GM23248 (cell line): ENCODE measurements at regions not wholly inside any gene's neighbourhood (a gene's known extent, or its start where the extent isn't known, plus 50 kb on each side); places are given as distances from the start of the nearest gene placed in this dataset.

Source experiments
- EZH2 ChIP-seq: fragments of 200-600 bp; sonication (generic); IDR thresholded peaks from 2 replicates; pipeline ENCODE4 v1.6.1; 2018; ENCODE audit warnings: antibody characterized with exemption, mild to moderate bottlenecking; ENCODE audit not compliant: insufficient read depth, poor library complexity, severe bottlenecking
- EZH2phosphoT487 ChIP-seq: fragments of 200-600 bp; sonication (generic); IDR thresholded peaks from 2 replicates; pipeline ENCODE4 v1.6.1; 2018; ENCODE audit warnings: antibody characterized with exemption, moderate library complexity, mild to moderate bottlenecking, low read depth; ENCODE audit not compliant: insufficient read depth

DNA sequence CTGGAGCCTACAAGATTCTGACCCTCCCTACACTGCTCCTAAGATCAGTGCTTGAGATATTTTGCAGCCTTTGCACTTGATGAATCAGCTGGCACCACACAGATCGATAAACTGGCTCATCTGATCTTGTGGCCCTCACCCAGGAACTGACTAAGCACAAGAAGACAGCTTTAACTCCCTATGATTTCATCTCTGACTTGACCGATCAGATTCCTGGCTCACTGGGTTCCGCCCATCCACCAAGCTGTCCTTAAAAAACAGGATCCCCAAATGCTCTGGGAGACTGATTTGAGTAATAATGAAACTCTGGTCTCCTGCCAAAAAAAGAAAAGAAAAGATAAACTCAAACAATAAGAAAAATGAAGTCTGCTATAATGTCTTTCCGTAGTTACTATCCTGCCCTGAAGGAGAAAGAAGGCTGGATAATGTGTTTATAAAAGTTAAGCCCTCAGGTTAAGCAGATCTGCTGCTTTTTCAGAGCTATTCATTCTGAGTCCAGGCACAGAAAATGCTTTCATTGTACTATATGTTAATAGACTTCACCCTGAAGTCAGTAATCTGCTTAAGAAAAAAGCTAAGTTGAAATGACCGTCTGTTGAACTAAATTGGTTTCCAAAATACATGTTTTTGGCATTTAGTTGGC, 795.2 kb downstream of the TRIML1 start:
- TF ChIP-seq EZH2phosphoT487 (no peak), EZH2 (no peak)
